NCI-H2171 treated with DMSO at 0.1 percent for 48 hours (cell line): ENCODE measurements at regions not wholly inside any gene's neighbourhood (a gene's known extent, or its start where the extent isn't known, plus 50 kb on each side); places are given as distances from the start of the nearest gene placed in this dataset.
A peak's percentile ranks its signal among the peaks of the same experiment; 100 is the strongest.

Experiments used
- DNase-seq: peaks from one replicate; lab custom pipeline; 2025; lab: John Stamatoyannopoulos, UW

DNA sequence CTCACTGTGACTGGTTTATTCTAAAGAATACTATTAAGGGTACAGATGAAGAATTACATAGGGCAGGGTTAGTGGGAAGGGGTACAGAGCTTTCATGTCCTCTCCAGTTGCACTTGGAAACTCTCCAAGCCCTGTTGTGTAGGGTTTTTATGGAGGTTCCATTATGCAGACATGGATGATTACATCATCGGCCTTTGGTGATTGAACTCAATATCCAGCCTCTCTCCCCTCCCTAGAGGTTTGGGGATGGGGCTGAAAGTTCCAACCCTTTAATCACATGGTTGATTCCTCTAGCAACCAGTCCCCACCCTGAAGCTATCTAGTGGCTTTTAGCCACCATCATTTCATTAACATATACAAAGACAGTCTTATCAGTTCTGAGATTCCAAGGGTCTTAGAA, 472.6 kb downstream of the BUD13 start:
- peak; percentile 8 for DNase-seq

DNA sequence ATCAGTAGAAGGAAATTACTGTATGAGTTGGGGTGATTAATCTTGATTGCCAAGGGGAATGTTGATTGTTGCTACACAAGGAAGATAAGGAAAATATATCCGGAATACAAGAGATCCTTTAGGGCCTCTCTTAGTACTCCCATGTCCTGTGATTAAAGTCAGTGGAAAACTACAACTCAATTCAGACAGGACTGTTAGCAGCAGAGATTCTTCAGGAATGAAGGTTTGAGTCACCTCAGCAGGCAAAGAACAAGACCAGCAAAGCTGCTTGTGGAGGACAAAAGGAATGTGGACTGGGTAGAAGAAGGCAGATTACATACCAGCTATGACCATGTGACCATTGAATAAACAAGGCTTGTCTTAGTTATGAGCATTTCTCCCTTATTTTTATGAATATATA, 478.2 kb downstream of the BUD13 start:
- DNase-seq: no peak

DNA sequence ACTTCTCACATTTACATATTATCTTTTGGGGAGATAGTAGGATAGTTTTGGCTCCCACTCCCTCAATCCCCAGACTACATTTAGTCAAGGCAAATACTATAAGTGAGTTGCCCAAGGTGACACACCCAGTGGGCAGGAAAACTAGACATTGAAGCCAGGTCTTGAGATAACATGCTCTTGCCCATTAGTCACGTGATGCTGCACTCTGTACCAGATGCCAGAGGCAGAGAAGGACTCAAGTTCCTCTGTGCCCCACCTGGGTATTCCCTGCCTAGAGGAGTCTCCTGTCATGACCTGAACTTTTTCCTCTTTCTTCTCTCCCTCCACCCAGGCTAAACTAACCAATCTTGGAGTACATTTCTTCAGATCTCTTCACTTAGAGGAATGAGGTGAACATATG, 484.9 kb downstream of the BUD13 start:
- no peak for DNase-seq

DNA sequence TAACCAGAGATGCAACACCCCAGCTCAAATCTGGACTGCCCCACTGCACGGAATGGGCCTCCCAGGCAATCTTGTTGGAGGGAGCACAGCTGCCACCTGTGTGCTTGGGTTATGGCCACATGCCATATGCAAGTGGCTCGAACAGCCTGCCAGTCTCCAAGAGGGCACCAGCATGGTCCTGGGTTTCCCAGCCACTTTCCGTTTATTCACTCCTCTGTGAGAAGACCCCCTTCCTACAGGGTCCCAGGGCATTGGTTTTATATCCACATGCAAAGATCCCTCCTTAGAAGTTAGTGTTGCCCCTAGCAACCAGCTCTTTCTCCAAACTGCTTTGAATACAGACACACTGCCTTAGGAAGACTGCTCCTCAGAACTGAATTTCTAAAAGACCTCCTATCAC, 487.8 kb downstream of the BUD13 start:
- peak; percentile 18 for DNase-seq

DNA sequence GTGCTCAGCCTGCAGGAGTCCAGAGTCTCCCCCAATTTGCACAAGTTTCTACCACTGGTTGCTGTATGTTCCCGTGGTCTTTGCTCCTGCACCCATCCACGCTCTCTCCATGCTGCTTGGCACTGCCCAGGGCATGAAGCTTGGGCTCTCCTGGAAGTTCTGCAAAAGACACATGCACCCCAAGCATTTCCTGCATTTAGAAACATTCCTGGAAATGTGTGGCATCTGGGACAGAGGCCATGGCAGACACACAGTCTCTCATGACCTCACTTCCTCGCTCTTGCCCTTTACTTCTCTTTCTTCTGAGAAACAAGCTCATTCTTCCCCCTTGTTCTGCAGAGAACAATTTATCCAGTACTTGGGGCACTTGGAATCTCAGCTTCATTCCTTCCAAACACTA, 489.5 kb downstream of the BUD13 start:
- DNase-seq: no peak

DNA sequence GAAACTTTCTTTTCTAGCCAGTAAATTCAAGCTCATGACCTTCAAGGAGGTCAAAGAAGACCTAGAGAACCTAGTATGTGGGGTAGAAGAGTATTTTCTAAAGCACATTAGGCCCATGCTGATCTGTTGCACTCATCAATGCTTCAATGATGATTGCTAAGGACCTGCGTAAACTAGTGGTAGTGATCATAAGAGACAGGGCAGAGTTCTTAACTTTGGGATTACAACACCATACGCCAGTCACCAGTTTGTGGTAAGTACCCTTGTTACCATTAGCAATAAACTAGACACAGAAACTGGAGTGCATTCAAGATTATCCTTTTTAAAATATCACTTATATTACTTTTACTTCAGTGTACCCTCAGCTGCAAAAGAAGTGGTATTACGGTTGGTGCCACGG, 490.3 kb downstream of the BUD13 start:
- DNase-seq: no peak

DNA sequence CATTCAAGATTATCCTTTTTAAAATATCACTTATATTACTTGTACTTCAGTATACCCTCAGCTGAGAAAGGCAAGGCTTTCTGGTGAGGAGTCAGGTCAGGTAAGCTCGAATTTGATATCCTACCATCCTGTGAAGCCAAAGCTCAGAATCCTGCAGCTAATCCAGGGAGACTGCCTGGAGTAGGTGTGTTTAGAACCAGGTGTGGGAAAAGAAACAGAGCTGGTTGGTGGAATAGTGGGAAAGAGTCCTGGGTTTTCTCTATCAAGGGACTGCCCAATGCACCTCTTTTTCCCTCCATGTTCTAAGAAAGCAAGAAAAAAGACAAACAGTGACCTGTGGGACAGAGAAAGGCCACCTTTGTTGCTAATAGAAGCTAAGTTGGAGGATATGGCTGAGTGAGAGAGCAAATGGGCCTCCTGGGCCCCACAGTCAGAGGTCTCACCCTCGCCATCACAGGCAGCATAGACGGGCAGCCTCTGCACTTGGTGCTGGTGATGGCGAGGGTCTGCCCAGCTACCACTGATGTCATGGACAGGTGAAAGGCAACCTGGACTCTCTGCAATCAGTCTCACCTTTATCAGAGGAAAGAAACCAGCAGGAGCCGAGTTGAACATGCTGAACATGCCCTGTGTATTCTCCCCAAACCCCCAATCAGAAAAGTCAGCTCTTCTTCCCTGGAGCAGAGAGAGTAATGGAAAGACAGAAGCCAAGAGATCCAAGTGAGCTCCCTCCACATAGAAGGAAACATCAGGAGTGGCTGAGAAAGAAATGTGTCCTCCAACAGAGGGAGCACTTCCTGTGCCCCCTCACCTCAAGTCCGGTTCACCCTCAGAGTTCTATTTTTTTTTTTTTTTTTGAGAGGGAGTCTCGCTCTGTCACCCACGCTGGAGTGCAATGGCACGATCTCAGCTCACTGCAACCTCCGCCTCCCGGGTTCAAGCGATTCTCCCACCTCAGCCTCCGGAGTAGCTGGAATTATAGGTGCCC, 491.3 kb downstream of the BUD13 start:
- no peak for DNase-seq

DNA sequence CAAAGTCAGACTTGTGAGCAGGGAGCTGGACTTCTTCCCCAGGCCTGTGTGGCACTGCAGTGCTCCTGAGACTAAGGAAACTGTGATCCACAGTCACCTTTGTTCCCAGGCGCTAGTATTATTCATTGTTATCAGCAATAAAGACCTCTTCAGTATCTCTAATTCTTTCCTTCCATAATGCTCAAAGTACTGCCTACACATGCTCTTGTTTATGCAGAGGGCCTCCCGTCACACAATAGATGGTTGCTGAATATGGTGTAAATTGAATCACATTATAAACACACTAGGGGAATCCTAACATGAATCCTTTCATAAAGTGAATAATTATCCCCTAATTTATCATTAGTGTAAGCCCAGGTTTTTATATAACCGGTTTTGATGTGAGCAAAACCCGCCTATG, 493.3 kb downstream of the BUD13 start:
- no peak for DNase-seq

DNA sequence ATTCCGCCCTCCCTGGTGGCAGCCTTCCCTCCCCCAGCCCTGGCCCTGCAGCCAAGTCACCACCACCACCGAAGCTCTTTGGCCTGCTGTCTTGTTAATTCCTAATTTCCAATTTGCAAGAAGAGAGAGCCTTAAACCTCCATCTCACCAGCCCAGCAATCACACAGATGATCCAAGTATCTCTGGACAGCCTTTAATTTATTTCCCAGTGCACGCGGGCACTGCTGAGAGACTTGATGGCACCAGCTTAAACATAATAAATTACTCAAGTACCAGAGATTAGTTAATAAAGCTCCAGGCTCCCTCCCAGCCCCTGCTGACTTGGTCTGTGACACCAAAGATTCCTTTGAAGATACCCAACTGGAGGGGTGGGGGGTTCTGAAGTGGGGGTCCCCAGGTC, 494.7 kb downstream of the BUD13 start:
- no peak for DNase-seq

DNA sequence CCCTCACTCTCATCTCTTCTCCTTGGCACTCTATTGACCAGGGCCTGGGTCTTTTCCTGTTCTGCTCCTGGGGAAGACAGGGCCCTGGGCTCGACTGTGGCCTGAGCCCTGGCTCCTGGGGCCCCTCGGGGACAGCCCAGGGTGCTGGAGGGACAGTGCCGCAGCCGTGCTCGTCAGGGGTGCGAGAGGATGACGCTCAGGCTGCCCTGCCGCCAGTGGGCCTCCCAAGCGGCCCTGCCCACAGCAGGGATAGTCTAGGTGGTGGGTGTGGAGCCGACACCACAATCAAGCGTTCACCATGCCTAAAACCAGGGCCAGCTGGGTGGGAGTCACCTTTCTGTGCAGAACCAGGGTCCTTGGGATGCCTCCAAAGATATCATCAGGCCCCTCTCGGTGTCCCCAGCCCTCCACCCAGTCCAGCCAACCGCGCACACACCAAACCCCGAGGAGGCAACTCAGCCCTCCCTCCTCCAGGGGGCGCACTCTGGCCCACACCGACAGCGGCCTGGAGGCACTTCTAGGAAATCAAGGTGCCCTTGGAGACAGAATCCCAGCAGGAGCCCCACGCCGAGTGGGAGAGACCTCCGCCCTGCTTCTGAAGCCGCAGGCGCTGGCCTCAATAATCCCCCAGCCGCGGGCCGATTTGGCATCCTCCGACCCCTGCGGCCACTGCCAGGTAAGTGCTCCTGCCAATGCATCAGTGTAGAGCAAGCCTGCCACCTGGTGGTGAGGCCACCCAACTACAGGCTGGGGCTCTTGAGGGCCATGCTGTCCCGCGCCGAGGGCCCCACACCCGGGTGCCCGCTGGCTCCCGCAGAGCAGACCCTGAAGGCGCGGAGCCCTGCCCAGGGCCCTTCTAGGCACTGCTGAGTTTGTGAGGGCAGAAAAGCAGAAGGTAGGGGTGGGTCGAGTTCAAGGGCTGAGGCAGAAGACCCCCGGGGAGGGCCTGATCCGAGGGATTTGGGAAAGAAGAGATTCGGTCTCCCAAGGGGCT, 496.4 kb downstream of the BUD13 start:
- peak; percentile 58 for DNase-seq

DNA sequence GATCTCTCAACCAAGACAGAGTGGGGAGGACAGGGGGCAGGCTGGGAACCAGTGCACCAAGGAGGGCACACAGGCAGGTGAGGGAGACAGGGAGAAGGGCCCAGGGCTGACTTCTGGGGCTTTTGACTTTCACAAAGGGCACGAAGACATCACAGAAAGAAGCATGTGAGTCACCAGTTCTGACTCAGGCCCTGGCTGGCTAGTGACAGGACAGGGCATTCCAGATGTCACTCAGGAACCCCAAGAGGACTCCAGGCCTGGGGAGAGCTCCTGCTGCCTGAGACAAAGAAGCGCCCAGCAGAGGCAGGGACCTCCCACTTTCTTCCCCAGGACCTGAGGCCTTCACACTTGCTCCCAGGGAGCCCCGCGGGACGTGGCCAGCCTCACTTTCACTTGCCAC, 497.2 kb downstream of the BUD13 start:
- no peak for DNase-seq

DNA sequence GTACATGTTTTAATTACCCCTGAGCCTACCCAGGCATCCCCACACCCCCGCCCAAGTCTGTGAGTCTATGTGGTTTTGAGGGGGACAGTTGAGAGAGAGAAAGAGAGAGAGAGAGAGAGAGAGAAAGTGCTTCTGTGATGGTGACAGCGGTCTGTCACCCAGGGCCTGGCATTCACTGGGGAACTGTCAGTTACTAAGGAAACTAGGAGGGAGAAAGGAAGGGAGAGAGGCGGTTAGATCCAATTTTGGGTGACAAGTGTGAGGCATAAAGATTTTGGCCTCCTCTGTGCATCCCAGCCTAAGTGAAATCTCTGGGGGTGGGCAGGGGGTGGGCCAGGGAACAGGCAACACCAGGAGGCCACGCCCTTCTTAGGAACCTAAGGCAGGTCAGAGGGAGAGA, 498.3 kb downstream of the BUD13 start:
- no peak for DNase-seq

DNA sequence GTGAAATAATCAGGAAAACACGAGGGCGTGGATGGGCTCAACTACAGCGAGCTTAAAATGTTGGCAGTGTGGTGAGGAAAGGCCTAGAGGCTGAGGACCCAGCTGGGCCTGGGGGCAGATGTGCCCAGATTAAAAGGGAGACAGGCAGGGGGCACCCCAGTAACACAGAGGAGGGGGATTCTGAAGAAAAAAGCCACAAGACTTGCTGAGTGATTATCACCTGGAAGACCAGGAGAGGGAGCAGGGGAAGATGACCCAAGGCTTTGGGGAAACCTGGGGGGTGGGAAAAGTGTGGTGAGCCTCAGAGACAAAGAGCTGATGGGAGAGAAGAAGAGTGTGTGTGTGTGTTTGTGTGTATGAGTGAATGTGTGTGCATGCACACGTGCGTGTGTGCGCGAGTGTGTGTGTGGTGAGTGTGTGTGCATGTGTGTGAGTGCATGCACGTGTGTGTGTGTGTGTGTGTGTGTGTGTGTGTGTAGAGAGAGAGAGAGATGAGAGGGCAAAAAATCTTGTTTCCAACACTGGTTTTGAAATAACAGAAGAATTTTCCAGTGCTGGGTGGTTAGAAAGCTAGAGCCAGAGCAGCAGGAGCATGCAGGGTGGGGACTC, 500.5 kb downstream of the BUD13 start:
- no peak for DNase-seq

DNA sequence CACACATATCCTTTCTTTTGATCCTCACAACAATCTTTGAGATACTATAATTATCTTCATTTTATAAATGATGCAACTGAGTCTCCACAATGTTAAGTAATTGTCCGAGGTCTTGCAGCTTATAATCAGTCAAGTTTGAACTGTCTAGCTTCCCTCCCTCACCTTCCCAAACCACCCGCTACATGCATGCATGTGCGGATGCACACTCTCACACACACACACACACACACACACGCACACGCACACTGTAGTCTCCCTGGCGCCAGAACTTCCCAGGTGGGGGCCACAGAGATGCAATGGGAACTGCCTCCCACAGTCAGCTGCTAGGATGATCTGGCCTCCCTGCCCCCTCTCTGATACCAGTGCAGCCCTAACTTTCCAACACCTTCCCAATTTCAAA, 501.3 kb downstream of the BUD13 start:
- DNase-seq: no peak

DNA sequence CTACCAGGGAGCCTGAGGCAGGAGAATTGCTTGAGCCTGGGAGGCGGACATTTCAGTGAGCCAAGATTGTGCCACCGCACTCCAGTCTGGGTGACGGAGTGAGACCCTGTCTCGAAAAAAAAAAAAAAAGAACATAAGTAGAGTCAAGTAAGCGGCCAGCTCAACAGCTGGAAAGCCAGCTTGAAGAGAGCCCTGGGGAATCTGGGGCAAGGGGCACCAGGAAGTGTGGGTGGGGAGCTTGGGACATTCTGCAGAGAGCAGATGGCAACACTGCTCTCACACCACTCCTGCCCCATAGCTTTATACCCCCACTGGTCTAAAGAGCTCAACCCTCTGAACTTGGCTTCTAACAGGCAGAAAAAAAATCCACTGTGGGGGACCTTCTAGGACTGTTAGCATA, 505.6 kb downstream of the BUD13 start:
- peak; percentile 23 for DNase-seq

DNA sequence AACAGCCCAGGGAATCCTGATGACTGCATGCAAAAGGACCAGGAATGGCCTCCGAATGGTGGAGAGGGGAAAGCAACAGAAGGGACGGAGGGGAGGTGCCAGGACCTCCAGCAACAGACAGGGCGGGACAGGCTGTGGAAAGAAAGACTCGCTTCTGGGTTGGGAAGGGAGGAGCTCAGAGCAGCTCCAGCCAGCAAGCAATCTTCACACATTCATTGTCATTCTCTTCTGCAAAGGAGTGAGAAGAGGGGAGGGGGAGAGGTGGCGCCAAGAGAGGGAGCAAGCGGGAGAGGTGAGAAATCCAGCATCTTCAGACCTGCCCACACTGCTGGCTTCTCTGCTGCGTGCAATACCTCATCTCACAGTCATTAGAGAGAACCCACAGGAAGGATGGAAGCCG, 509.0 kb downstream of the BUD13 start:
- no peak for DNase-seq

DNA sequence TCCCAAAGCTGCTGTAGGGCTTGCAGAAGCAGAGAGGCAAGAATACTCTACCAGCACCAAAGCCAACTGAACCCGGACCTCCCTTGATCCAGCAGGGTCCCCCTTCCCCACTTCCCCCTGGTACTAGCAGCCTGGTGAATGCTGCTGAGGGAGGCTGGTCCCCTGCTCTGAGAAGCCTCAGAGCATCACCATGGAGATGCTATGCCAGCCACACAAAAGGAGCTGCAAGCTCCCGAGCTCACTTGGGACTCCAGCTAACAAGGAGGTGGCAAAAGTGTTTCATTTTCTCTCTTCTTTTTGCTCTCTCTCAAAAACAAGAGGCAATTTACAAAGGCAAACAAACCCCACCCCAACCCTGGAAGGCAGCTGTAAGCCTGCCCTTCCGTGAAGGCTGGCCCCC, 509.8 kb downstream of the BUD13 start:
- no peak for DNase-seq

DNA sequence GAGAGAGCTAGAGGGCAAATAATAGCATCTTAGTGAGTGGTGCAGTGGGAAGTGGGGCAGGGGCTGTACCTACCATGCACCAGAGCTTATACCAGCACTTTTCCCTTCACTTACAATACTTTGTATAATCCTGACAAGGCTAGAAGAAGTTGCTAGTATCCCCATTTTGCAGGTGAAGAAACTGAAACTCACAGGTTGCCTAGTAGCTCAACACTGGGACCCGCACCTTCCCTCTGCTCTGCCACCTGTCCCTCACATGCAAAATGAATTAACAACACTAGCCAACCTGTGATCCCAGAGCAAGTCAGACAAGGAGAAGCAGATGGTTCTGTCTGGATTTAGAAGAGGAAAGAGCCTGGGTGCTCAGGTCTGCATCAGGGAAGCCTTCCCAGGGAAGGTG, 510.4 kb downstream of the BUD13 start:
- DNase-seq: peak; percentile 62

DNA sequence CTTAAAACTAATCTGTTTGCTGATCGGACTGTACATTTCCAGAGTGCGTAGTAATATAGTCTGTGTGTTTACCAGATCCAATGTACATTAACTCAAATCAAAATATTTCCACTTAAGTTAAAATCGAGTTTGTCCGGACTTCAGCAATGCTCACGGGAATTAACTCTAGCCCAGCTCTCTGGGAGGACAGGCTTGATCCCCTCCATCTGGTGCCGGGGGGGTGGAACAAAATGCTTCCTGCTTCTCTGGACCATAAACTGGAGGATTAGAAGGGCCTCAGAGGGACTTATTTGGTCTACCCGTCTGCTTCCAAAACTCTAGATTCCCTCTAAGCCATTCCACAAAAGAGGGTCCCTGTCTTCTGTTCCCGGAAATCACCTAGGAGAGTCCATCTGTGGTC, 511.2 kb downstream of the BUD13 start:
- no peak for DNase-seq

DNA sequence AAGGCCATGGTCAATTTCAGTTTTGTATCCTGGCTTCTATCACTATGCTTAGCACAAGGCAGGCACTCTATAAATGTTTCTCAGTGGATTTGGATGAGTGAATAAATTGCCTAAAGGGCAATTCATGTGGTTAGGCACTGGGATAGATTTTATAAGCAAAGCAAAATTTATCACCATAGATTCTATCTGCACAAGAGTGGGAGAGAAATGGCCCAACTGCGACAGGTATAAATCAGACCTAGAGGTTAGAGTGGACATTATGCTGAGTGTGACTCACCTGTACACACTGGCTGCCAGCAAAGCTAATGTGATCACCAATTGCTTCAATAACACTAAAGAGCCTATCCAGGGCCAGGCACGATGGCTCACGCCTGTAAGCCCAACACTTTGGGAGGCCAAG, 514.0 kb downstream of the BUD13 start:
- DNase-seq: no peak

DNA sequence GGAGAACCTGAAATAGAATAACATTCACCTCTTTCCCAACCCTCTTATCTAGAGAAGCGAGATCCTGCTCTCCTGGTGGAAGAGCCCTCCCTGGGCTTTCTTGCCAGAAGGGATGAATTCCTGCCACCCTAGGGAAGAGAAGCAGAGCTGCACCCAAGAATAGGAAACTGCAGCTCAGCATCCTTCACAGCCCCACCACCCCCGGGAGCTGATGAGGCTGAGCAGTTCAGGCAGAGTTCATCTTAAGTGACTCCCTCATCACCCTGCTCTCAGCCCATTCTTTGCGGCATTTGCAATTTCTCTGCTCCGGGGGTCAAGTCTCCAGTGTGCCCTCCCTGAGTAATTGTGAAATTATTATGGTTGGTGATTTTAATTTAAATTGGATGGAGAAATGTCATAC, 514.9 kb downstream of the BUD13 start:
- DNase-seq: peak; percentile 24

DNA sequence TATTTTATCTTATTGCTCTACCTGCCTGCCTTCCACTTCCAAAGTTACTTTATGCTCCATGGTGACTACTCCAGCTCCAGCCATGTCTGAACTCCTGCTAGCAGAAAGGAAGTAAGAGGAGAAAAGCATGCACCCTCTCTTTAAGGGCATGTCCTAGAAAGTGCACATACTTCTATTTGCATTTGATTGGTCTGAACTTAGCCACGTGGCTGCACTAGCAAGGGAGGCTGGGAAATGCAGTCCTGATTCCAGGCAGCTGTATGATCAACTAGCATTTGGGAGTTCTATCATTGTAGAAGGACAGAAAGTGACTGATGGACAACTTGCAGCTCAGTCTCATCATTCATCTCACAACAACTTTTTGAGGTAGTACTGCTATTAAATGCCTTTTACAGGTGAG, 515.7 kb downstream of the BUD13 start:
- DNase-seq: no peak
